Right atrium auricular region (tissue), 2 donors: ENCODE measurements at regions not wholly inside any gene's neighbourhood (a gene's known extent, or its start where the extent isn't known, plus 50 kb on each side); places are given as distances from the start of the nearest gene placed in this dataset.

Source experiments
- DNase-seq: peaks from one replicate; pipeline ENCODE4 v3.0.0-alpha.2; 2019; ENCODE audit warnings: low spot score
- H3K27ac ChIP-seq, 2 donors: fragments of 200-600 bp; sonication (generic); 1 replicate in 1 of 2; 2 replicates in 1 of 2; pipeline ENCODE4 v1.5.1; 2016 to 2019
- H3K27me3 ChIP-seq, 2 donors: fragments of 200-600 bp; sonication (generic); one replicate each; pipeline versions ENCODE4 v1.5.1 to v1.6.0; 2017 to 2019
- H3K36me3 ChIP-seq: fragments of 200-600 bp; sonication (generic); one replicate; pipeline ENCODE4 v1.5.1; 2016
- H3K4me1 ChIP-seq, 2 donors: fragments of 200-600 bp; sonication (generic); one replicate each; pipeline versions ENCODE4 v1.5.1 to v1.6.0; 2017 to 2019
- H3K4me3 ChIP-seq, 2 donors: fragments of 200-600 bp; sonication (generic); 1 replicate in 1 of 2; 2 replicates in 1 of 2; pipeline ENCODE4 v1.5.1; 2017 to 2019; ENCODE audit warnings: mild to moderate bottlenecking in 1 of 2, moderate library complexity in 1 of 2
- H3K9me3 ChIP-seq, 2 donors: fragments of 200-600 bp; sonication (generic); one replicate each; pipeline ENCODE4 v1.5.1; 2019
- CTCF ChIP-seq, 2 donors: fragments of 200-600 bp; sonication (generic); IDR thresholded peaks; one replicate each; pipeline ENCODE4 v1.5.1; 2019; ENCODE audit warnings: antibody characterized with exemption in 2 of 2

GRCh38 chr15:31815411-31816155 is 214.7 kb upstream of the CHRNA7 start:
- H3K27ac ChIP-seq: no peak overlapping the region
- no peak overlapping the region for H3K4me3 ChIP-seq
- TF ChIP-seq CTCF (IDR thresholded peaks at IDR 0.05): no peak
- H3K9me3 ChIP-seq: no peaks in the 10 kb centered on the region
- no peaks in the 10 kb centered on the region for H3K27me3 ChIP-seq
- DNase-seq: no peak
- no peaks in the 10 kb centered on the region for H3K36me3 ChIP-seq
- H3K4me1 ChIP-seq: no peaks in the 10 kb centered on the region

- H3K9me3 ChIP-seq: no peaks in the 10 kb centered on the region
- no peak overlapping the region for H3K4me3 ChIP-seq
- no peaks in the 10 kb centered on the region for H3K27me3 ChIP-seq
- H3K27ac ChIP-seq: peak overlapping the region; percentile 21 to 61
- H3K36me3 ChIP-seq: no peaks in the 10 kb centered on the region
- H3K4me1 ChIP-seq: no peaks in the 10 kb centered on the region
- TF ChIP-seq CTCF (IDR thresholded peaks at IDR 0.05): no peak
- no peak for DNase-seq
Observed at GRCh38 chr15:31822463-31822862, 207.9 kb upstream of the CHRNA7 start.

GRCh38 chr15:31824024-31824423 is 206.3 kb upstream of the CHRNA7 start:
- H3K27ac ChIP-seq: no peak overlapping the region
- DNase-seq: no peak
- H3K4me1 ChIP-seq: no peaks in the 10 kb centered on the region
- no peak overlapping the region for H3K4me3 ChIP-seq
- H3K27me3 ChIP-seq: no peaks in the 10 kb centered on the region
- TF ChIP-seq CTCF (IDR thresholded peaks at IDR 0.05): no peak
- H3K36me3 ChIP-seq: no peaks in the 10 kb centered on the region
- H3K9me3 ChIP-seq: no peaks in the 10 kb centered on the region

DNA sequence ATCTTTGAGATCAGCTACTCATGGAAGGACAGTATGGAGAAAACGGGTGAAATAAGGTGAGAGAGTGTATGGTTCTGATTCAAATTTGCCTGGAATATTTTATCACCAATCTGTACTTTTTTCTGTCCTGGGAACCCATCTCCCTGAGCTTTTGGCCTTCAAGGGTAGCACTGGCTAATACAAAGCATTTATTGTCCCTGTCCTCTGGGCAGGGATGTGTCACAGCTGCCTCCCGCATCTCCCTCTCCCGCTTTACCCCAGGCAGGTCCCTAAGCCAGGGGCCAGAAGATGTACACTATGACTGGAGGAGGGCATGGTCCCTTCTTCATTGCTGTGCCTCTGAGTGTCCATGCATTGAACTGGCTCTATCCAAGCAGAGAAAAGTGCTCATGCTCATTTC is 201.7 kb upstream of the CHRNA7 start:
- no peak for TF ChIP-seq CTCF (IDR thresholded peaks at IDR 0.05)

DNA sequence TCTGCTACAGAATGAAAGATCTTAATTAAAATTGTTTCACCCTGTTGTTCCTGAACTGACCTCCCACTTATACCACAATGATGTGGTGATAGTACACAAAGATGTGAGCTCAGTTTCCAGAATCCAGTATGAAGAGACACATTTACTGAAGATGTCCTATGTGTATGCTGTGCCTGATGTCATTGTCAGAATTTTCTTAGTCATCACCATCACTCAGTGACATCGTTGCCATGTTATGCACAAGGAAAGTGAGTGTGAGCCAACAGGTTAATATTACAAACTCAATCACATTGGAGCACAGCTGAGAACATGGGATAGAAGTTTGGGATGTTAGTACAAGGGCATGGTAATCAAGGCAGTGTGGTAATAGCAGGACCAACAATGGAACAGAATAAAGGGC is 199.7 kb upstream of the CHRNA7 start:
- Histone ChIP-seq H3K27ac (peak overlapping the region in 1 of 2 donors; percentile 78), H3K36me3 (no peaks in the 10 kb centered on the region)
- TF ChIP-seq CTCF (IDR thresholded peaks at IDR 0.05): no peak

More for the DNA sequence above, 201.7 kb upstream of the CHRNA7 start:
- DNase-seq: no peak
- no peak overlapping the region for H3K4me3 ChIP-seq
- no peaks in the 10 kb centered on the region for H3K4me1 ChIP-seq
- no peak overlapping the region for H3K27ac ChIP-seq
- no peaks in the 10 kb centered on the region for H3K27me3 ChIP-seq
- no peaks in the 10 kb centered on the region for H3K36me3 ChIP-seq
- H3K9me3 ChIP-seq: no peaks in the 10 kb centered on the region

GRCh38 chr15:31831596-31831995 is 198.7 kb upstream of the CHRNA7 start:
- H3K27ac ChIP-seq: peak overlapping the region; percentile 33 to 78

More for the DNA sequence above, 199.7 kb upstream of the CHRNA7 start:
- DNase-seq: no peak
- Histone ChIP-seq H3K27me3 (no peaks in the 10 kb centered on the region), H3K4me3 (no peak overlapping the region), H3K9me3 (no peaks in the 10 kb centered on the region), H3K4me1 (no peaks in the 10 kb centered on the region)

More at GRCh38 chr15:31831596-31831995, 198.7 kb upstream of the CHRNA7 start:
- Histone ChIP-seq H3K4me1 (no peaks in the 10 kb centered on the region), H3K27me3 (no peaks in the 10 kb centered on the region), H3K9me3 (no peaks in the 10 kb centered on the region), H3K4me3 (no peak overlapping the region), H3K36me3 (no peaks in the 10 kb centered on the region)
- TF ChIP-seq CTCF (IDR thresholded peaks at IDR 0.05): no peak
- DNase-seq: no peak
